PC-3 (cell line): ENCODE measurements at regions not wholly inside any gene's neighbourhood (a gene's known extent, or its start where the extent isn't known, plus 50 kb on each side); places are given as distances from the start of the nearest gene placed in this dataset.

ENCODE experiments used
- EZH2 ChIP-seq: fragments of 300-600 bp; sonication (generic); IDR thresholded peaks from one replicate; pipeline ENCODE4 v1.6.1; 2017; ENCODE audit warnings: antibody characterized with exemption, mild to moderate bottlenecking, low read length; ENCODE audit not compliant: unreplicated experiment
- EZH2phosphoT487 ChIP-seq: fragments of 300-600 bp; sonication (generic); IDR thresholded peaks from 2 replicates; pipeline ENCODE4 v1.6.1; 2018; ENCODE audit warnings: mild to moderate bottlenecking, antibody characterized with exemption, low read length, borderline replicate concordance
- TF ChIP-seq, protein P1 (sequence below): fragments of 300-600 bp; sonication (generic); conservative IDR thresholded peaks from 2 replicates; pipeline ENCODE4 v1.5.1; 2017; ENCODE audit warnings: antibody characterized with exemption, low read depth, mild to moderate bottlenecking, low read length

- TF ChIP-seq, protein P1, sequence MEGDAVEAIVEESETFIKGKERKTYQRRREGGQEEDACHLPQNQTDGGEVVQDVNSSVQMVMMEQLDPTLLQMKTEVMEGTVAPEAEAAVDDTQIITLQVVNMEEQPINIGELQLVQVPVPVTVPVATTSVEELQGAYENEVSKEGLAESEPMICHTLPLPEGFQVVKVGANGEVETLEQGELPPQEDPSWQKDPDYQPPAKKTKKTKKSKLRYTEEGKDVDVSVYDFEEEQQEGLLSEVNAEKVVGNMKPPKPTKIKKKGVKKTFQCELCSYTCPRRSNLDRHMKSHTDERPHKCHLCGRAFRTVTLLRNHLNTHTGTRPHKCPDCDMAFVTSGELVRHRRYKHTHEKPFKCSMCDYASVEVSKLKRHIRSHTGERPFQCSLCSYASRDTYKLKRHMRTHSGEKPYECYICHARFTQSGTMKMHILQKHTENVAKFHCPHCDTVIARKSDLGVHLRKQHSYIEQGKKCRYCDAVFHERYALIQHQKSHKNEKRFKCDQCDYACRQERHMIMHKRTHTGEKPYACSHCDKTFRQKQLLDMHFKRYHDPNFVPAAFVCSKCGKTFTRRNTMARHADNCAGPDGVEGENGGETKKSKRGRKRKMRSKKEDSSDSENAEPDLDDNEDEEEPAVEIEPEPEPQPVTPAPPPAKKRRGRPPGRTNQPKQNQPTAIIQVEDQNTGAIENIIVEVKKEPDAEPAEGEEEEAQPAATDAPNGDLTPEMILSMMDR, result no peak
- TF ChIP-seq EZH2, result no peak
- no peak for TF ChIP-seq EZH2phosphoT487
Observed at GRCh38 chr4:163217505-163217904, 50.8 kb upstream of the NAF1 start.
